ENCODE measurements at regions not wholly inside any gene's neighbourhood (a gene's known extent, or its start where the extent isn't known, plus 50 kb on each side); places are given as distances from the start of the nearest gene placed in this dataset.
"Not testable (repeated sequence)": the region's sequence is repeated elsewhere in the genome, so short reads cannot be mapped to it uniquely, and the experiment has no call there.

- DNase-seq (ENCODE audit: low read depth in 4 of 4, low spot score in 3 of 4), result no peak
These were observed 103.9 kb upstream of the HES1 start for GRCh38 chr3:194031867-194032635.

- no peak for DNase-seq (ENCODE audit: low read depth in 4 of 4, low spot score in 3 of 4)
These were observed 103.0 kb upstream of the HES1 start for GRCh38 chr3:194032828-194033435.

- no peak for DNase-seq (ENCODE audit: low read depth in 4 of 4, low spot score in 3 of 4)
These were observed 101.3 kb upstream of the HES1 start for GRCh38 chr3:194034346-194035336.

GRCh38 chr3:194035406-194036138, 100.4 kb upstream of the HES1 start:
- DNase-seq (ENCODE audit: low read depth in 4 of 4, low spot score in 3 of 4), result no peak

GRCh38 chr3:194036842-194037241, 99.1 kb upstream of the HES1 start:
- DNase-seq (ENCODE audit: low read depth in 4 of 4, low spot score in 3 of 4), result no peak

- DNase-seq (ENCODE audit: low read depth in 4 of 4, low spot score in 3 of 4), result not testable (repeated sequence)
These were observed 97.6 kb upstream of the HES1 start for GRCh38 chr3:194038346-194038745.

- DNase-seq (ENCODE audit: low read depth in 4 of 4, low spot score in 3 of 4), result no peak
These were observed 97.0 kb upstream of the HES1 start for GRCh38 chr3:194038960-194039359.

- no peak for DNase-seq (ENCODE audit: low read depth in 4 of 4, low spot score in 3 of 4)
These were observed 95.3 kb upstream of the HES1 start for GRCh38 chr3:194040516-194041273.

GRCh38 chr3:194042927-194043326, 93.0 kb upstream of the HES1 start:
- no peak for DNase-seq (ENCODE audit: low read depth in 4 of 4, low spot score in 3 of 4)

GRCh38 chr3:194043516-194043915, 92.4 kb upstream of the HES1 start:
- no peak for DNase-seq (ENCODE audit: low read depth in 4 of 4, low spot score in 3 of 4)

- DNase-seq (ENCODE audit: low read depth in 4 of 4, low spot score in 3 of 4), result no peak
These were observed 90.7 kb upstream of the HES1 start for GRCh38 chr3:194045289-194045688.

GRCh38 chr3:194045919-194046318, 90.0 kb upstream of the HES1 start:
- no peak for DNase-seq (ENCODE audit: low read depth in 4 of 4, low spot score in 3 of 4)

GRCh38 chr3:194046531-194046930, 89.4 kb upstream of the HES1 start:
- no peak for DNase-seq (ENCODE audit: low read depth in 4 of 4, low spot score in 3 of 4)

GRCh38 chr3:194046995-194047645, 88.8 kb upstream of the HES1 start:
- DNase-seq (ENCODE audit: low read depth in 4 of 4, low spot score in 3 of 4), result no peak

GRCh38 chr3:194049394-194049793, 86.6 kb upstream of the HES1 start:
- no peak for DNase-seq (ENCODE audit: low read depth in 4 of 4, low spot score in 3 of 4)

GRCh38 chr3:194050782-194051320, 85.1 kb upstream of the HES1 start:
- DNase-seq (ENCODE audit: low read depth in 4 of 4, low spot score in 3 of 4), result no peak

- DNase-seq (ENCODE audit: low read depth in 4 of 4, low spot score in 3 of 4), result no peak
These were observed 84.4 kb upstream of the HES1 start for GRCh38 chr3:194051366-194052149.

- DNase-seq (ENCODE audit: low read depth in 4 of 4, low spot score in 3 of 4), result no peak
These were observed 82.8 kb upstream of the HES1 start for GRCh38 chr3:194053136-194053535.

Measured in left renal pelvis (tissue), 4 donors.